ENCODE measurements at regions not wholly inside any gene's neighbourhood (a gene's known extent, or its start where the extent isn't known, plus 50 kb on each side); places are given as distances from the start of the nearest gene placed in this dataset.

DNA sequence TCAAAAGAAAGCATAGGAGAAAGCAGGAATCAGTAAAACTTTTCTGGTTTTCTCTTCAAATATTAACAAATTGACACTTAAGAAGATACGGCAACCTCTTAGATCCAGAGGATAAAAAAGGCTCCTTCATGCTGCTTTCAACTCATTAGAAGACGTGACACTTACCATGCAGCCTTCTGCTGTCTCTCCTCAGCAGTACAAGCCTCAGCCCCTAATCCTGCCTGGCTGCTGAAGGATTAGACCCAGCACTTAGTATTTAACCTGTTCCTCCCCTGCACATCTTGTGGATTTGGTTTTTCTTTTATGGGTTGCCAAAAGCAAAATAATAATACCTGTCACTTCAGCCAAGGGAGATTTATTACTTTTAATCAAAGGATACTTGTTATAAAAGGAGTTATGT, 108.4 kb downstream of the LYZL1 start:
- ATAC-seq (no peak), FAIRE-seq (no peak), DNase-seq (ENCODE audit: low read depth in 1 of 2, low spot score in 1 of 2) (no peak)
- 40% methylated on average over 2 of the region's 2 CpGs for WGBS (ENCODE audit: missing lambda C conversion rate)
- no peak overlapping the region for H3K4me2 ChIP-seq
- H3K4me1 ChIP-seq = no peaks in the 10 kb centered on the region
- no peak overlapping the region for H3K4me3 ChIP-seq
- CTCF ChIA-PET = interaction anchor here (0.8 to 1.5 kb wide), 2 partner anchors 10 to 11 kb away, joined by 8 read pairs; no protein-coding TSS in a partner anchor
- POLR2A ChIA-PET = no interaction called here
- H3K9me3 ChIP-seq = no peaks in the 10 kb centered on the region
- TF ChIP-seq NPAS2 (CRISPR knock-in tag; IDR thresholded peaks at IDR 0.05; ENCODE audit: borderline replicate concordance) (no peak), ZSCAN20 (CRISPR knock-in tag; IDR thresholded peaks at IDR 0.05) (no peak), SMC3 (IDR thresholded peaks at IDR 0.05) (no peak), CBX2 (IDR thresholded peaks at IDR 0.05; ENCODE audit: borderline replicate concordance, low read depth) (no peak), JUN (IDR thresholded peaks at IDR 0.05) (no peak), POLR2AphosphoS2 (conservative IDR thresholded peaks at IDR 0.05; ENCODE audit: low read length) (no peak), KDM1A (IDR thresholded peaks at IDR 0.05; ENCODE audit: low read depth) (no peak), CBX8 (IDR thresholded peaks at IDR 0.05) (no peak), NR3C1 (IDR thresholded peaks at IDR 0.05) (no peak), MAZ (IDR thresholded peaks at IDR 0.05; ENCODE audit: borderline replicate concordance, low read depth, low read length) (no peak), HEYL (CRISPR knock-in tag; IDR thresholded peaks at IDR 0.05) (no peak), EHF (CRISPR knock-in tag; IDR thresholded peaks at IDR 0.05) (no peak)
- TF ChIP-seq, protein P1, sequence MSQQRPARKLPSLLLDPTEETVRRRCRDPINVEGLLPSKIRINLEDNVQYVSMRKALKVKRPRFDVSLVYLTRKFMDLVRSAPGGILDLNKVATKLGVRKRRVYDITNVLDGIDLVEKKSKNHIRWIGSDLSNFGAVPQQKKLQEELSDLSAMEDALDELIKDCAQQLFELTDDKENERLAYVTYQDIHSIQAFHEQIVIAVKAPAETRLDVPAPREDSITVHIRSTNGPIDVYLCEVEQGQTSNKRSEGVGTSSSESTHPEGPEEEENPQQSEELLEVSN (IDR thresholded peaks at IDR 0.05; ENCODE audit: borderline replicate concordance, low read depth) = no peak
- TF ChIP-seq, protein P2, sequence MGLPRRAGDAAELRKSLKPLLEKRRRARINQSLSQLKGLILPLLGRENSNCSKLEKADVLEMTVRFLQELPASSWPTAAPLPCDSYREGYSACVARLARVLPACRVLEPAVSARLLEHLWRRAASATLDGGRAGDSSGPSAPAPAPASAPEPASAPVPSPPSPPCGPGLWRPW (IDR thresholded peaks at IDR 0.05) = no peak
- no peak overlapping the region for H3K27ac ChIP-seq

GRCh38 chr10:29403208-29403607, 114.3 kb downstream of the LYZL1 start:
- H3K4me2 ChIP-seq = no peak overlapping the region
- ATAC-seq = no peak
- no peak overlapping the region for H3K4me3 ChIP-seq
- peaks cover 13% of the 10 kb centered on the region; the same call in 2 of the 3 replicates for H3K9me3 ChIP-seq
- no peak for FAIRE-seq
- H3K27ac ChIP-seq = no peak overlapping the region
- POLR2A ChIA-PET = no interaction called here
- CTCF ChIA-PET = interaction anchor here (1.5 to 3.7 kb wide), 2 partner anchors 10 to 739 kb away, joined by 3 to 14 read pairs; no protein-coding TSS in a partner anchor
- DNase-seq (ENCODE audit: low read depth in 1 of 2, low spot score in 1 of 2) = no peak
- TF ChIP-seq, protein P3, sequence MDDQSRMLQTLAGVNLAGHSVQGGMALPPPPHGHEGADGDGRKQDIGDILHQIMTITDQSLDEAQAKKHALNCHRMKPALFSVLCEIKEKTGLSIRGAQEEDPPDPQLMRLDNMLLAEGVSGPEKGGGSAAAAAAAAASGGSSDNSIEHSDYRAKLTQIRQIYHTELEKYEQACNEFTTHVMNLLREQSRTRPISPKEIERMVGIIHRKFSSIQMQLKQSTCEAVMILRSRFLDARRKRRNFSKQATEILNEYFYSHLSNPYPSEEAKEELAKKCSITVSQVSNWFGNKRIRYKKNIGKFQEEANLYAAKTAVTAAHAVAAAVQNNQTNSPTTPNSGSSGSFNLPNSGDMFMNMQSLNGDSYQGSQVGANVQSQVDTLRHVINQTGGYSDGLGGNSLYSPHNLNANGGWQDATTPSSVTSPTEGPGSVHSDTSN (IDR thresholded peaks at IDR 0.05) = no peak
- no peak for TF ChIP-seq POLR2AphosphoS2 (conservative IDR thresholded peaks at IDR 0.05; ENCODE audit: low read length)
- TF ChIP-seq RARB (CRISPR knock-in tag; IDR thresholded peaks at IDR 0.05) = no peak
- TF ChIP-seq, protein P4, sequence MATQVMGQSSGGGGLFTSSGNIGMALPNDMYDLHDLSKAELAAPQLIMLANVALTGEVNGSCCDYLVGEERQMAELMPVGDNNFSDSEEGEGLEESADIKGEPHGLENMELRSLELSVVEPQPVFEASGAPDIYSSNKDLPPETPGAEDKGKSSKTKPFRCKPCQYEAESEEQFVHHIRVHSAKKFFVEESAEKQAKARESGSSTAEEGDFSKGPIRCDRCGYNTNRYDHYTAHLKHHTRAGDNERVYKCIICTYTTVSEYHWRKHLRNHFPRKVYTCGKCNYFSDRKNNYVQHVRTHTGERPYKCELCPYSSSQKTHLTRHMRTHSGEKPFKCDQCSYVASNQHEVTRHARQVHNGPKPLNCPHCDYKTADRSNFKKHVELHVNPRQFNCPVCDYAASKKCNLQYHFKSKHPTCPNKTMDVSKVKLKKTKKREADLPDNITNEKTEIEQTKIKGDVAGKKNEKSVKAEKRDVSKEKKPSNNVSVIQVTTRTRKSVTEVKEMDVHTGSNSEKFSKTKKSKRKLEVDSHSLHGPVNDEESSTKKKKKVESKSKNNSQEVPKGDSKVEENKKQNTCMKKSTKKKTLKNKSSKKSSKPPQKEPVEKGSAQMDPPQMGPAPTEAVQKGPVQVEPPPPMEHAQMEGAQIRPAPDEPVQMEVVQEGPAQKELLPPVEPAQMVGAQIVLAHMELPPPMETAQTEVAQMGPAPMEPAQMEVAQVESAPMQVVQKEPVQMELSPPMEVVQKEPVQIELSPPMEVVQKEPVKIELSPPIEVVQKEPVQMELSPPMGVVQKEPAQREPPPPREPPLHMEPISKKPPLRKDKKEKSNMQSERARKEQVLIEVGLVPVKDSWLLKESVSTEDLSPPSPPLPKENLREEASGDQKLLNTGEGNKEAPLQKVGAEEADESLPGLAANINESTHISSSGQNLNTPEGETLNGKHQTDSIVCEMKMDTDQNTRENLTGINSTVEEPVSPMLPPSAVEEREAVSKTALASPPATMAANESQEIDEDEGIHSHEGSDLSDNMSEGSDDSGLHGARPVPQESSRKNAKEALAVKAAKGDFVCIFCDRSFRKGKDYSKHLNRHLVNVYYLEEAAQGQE (IDR thresholded peaks at IDR 0.05) = no peak
- no peak for TF ChIP-seq RAD21 (conservative IDR thresholded peaks at IDR 0.05 in 1 of 2, IDR thresholded peaks at IDR 0.05 in 1 of 2)
- TF ChIP-seq HEYL (CRISPR knock-in tag; IDR thresholded peaks at IDR 0.05) = no peak
- no peak for TF ChIP-seq GATA3 (IDR thresholded peaks at IDR 0.05; ENCODE audit: borderline replicate concordance)
- TF ChIP-seq ESRRA (IDR thresholded peaks at IDR 0.05; ENCODE audit: borderline replicate concordance, low read length) = no peak
- no peaks in the 10 kb centered on the region for H3K4me1 ChIP-seq

Measured in A549 (cell line).